HG03442 (cell line): ENCODE measurements at regions not wholly inside any gene's neighbourhood (a gene's known extent, or its start where the extent isn't known, plus 50 kb on each side); places are given as distances from the start of the nearest gene placed in this dataset.
"Not testable (repeated sequence)": the region's sequence is repeated elsewhere in the genome, so short reads cannot be mapped to it uniquely, and the experiment has no call there.

ENCODE experiments used
- ATAC-seq: cut with Tn5 transposase; IDR thresholded peaks from one replicate; pipeline ENCODE4 v1.9.1; 2021; ENCODE audit warnings: mild to moderate bottlenecking, moderate library complexity; ENCODE audit not compliant: unreplicated experiment

- no peak for ATAC-seq
Measured at GRCh38 chr9:31840702-31841101, 543.7 kb upstream of the ACO1 start.

GRCh38 chr9:31847963-31848362 lies 536.5 kb upstream of the ACO1 start:
- ATAC-seq: no peak

DNA sequence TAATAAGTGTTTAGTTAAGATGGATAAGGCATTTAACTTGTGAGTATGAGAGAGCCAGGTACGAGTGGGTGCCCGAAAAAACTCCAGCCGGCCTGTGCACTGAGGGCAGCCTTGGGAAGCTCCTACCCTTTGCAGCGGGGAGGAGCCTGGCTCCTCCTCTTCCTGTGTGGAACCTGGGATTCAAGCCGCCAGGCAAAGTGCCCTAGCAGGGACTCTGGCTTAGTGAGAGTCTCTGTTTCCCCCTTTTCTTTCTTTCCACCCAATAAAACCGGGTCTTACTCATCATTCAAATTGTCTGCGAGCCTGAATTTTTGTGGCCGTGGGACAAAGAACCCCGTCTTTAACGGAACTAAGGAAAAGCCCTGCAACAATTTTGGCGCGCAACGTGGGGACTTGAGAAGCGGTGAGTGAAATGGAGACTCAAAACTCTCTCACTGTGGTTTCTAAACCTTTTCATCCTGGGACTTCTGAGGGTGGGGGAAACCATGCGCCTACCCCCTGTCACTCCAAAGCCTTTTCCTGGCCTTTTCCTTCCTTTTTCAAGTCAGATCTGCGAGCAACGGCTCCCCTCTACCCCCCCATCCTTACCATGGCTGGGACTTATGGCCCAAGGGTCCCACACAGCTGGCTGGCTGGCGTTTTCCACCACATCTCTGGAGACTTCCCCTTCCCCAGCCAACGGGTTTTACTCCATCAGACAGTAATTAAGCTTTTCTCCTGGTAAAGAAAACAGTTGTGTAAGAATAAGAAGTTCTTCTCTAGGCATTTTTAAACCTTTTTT lies 535.7 kb upstream of the ACO1 start:
- no peak for ATAC-seq

DNA sequence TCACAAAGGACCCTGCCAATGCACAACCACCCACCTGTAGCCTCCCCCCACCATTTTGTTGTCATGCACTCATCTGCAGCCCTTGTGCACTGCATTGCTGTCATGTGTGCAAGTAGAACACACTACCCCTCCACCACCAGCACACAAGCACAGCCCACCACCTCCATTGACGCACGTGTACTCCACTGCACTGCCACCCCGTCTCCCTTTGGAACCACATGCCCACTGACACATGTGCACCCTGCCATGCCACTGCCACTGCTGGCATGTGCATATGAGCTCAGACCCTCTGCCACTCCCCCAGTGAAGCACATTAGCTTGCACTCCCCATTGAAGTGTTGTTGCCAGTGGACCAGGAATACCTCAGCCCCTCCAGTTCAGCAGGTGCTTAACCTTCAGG lies 530.3 kb upstream of the ACO1 start:
- ATAC-seq: no peak

DNA sequence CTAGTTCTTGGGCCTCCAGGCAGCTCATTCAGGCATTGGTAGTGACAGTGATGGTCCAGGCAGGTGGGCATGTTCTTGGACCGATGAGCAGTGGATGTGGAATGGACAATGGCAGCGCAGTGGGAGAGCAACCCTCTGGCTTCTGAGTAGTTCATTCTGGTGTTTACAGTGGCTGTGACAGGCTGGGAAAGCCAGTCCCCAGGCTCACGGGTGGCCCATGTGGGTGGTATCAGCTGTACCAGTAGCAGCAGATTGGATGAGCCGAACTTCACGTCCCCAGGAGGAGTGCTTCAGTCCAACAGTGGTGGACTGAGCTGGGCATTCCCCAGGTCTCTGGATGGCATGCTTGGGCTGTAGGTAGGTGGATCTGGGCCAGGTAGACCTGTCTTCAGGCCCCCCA lies 515.6 kb upstream of the ACO1 start:
- ATAC-seq: no peak

DNA sequence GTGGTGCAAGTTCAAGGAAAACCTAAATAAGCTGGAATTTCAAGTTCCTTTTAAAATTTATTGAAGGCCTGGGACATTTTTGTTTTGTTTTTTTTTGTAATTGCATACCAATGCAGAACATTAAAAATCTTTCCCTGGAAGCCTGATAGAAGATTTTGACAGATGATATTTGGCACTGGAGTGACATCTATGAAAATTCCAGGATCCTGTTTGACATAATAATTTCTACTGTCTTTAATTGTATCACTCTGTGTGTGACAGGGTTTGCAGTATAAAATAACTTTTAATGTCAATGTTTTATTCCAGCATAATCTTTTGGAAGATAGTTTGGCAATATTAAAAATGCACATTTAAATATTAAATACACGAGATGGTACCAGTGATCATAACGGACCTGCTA lies 514.2 kb upstream of the ACO1 start:
- ATAC-seq: no peak

- no peak for ATAC-seq
Measured at GRCh38 chr9:31873722-31874121, 510.7 kb upstream of the ACO1 start.

DNA sequence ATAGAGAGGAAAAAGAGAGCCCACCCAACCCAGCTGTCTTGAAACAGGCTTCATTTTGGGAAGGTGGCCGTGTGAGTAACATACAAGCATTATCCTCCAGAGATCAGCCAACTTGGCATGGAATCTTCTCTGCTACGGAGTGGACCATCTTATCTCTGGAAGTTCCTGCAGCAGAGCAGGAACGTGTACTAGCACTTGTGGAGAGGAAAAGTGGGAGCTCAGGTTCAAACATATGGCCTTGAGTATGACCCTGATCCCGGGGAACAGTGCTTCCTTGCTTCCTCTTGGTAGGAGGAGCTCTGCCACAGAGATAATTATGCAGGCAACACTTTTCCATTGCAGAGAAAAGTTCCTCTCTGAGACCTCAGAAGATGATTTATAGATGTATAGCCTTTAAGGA lies 490.4 kb upstream of the ACO1 start:
- no peak for ATAC-seq

- ATAC-seq: peak; percentile 87
Measured at GRCh38 chr9:31908158-31908890, 476.1 kb upstream of the ACO1 start.

DNA sequence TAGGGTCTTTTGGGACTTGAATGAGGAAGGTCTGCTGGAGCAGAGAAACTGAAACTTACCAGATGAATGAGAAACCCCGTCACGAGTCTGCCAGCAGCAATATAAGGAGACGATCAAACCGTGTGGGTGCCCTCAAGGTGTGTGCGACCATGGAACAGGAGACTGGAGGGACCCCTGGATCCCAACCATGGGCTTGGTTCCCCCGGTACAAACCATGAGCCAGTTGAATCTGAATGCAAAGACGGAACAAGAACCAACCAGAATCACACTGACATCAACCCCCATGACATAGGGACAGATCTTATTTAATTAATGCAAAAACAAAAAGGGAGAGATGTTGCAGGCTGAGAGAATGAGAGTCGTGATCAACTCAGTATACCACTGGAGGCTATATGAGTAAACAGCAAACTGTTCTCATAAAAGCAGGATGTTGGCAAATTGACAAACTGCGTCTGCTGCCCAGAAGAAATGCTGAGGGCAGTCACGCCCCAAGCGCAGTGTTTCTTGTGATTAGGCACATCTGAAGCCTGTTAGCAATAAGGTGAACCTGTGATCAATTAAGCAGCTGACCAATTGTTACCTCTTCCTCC lies 475.5 kb upstream of the ACO1 start:
- ATAC-seq: peak; percentile 34

DNA sequence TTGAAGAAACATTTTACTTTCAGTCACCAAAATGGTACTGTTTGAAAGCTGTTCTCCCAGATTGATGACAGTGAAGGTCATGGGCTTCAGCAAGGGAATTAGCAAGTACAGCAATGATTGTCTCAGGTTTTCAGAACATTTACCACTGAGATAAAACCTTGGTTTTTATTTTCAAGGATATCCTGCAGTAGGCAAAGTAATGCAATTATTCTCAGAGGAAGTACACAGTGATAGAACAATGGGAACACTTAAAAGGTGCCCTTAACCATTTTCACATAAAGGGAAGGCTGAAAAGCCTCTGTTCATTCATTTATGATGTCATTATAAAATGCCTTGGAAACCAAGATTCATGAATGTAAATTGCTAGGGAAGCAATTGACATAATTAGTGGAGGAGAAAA lies 471.8 kb upstream of the ACO1 start:
- no peak for ATAC-seq

GRCh38 chr9:31916591-31917241 lies 467.7 kb upstream of the ACO1 start:
- ATAC-seq: no peak

GRCh38 chr9:31937737-31938136 lies 446.7 kb upstream of the ACO1 start:
- not testable (repeated sequence) for ATAC-seq

GRCh38 chr9:31950756-31951155 lies 433.7 kb upstream of the ACO1 start:
- no peak for ATAC-seq

DNA sequence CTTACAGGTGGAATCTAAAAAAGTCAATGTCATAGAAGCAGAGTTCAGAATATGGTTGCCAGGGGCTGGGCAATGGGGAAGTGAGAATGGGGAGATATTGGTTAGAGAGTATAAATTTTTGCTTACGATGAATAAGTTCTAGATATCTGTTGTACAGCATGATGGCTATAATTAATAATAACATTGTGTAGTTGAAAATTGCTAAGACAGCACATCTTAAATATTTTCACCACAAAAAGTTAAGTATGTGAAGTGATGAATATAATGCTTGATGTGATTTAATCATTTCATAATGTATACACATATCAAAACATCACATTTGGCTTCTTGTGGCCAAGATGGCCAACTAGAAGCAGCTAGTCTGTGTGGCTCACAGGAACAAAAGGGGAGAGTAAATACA lies 425.9 kb upstream of the ACO1 start:
- ATAC-seq: no peak

- ATAC-seq: no peak
Measured at GRCh38 chr9:31969552-31969951, 414.9 kb upstream of the ACO1 start.

DNA sequence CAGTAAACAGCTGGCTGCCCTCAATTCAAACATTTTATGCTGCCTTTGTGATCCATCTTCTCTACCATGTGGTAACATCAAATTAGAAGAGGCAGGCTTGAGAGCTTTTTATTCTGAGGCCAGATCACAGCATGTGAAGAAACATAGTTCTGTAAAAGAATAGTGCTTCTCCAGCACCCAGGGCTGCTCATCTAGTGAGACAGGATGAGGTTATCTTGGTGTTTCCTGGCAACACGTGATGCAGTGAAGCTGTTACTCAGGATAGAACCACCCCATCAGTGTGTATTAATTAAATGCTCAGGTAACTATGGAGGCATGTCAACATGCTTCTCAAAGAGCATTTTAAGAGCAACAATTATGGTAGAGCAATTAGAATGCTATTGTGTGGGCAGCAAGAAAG lies 400.5 kb upstream of the ACO1 start:
- no peak for ATAC-seq

DNA sequence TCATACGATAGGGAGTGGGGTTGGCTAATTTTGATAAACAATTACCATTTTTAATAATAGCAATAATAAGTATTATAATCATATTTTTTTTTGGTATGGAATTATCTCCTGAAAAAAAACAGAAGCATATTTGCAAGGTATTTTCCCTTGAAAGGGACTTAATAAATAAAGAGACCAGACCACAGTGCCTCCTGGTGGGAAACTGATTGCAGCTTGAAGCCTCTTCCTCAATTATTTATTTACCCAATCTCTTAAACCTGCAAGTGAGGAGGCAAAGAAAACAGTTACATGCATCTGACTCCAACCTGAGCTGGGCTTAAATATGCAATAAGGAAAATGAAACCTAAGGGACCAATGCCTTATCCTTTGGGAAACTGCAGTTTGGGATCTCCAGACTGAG lies 388.1 kb upstream of the ACO1 start:
- no peak for ATAC-seq

DNA sequence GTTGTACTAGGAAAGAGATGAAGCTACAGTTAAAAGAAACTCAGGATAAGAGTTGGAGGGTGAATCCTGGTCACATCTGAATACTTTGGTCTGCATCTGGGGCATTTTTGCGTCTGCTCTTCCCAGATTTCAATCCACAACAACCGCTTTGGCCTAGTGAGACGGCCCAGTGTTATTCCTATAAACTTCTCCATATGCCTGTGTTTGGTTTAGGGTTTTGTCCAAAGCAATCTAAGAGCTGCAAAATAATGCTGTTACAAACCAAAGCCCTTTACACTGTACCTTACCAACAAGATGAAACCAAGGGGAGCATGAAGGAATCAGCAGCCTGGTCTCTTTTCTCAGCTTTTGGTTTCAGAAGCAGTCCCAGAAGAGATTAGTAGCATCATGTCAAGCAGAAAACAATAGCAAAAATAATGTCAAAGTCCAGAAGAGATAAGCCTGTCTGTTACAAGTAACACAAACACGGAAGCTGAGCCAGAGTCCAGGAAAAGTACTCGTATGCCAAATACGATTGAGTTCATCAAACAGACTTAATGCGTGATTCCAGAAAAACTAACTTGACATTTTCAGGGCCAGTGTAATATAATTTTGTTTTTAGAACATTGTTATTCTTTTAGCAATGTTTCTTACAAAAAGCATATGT lies 379.9 kb upstream of the ACO1 start:
- no peak for ATAC-seq

GRCh38 chr9:32010322-32010721 lies 374.1 kb upstream of the ACO1 start:
- no peak for ATAC-seq

DNA sequence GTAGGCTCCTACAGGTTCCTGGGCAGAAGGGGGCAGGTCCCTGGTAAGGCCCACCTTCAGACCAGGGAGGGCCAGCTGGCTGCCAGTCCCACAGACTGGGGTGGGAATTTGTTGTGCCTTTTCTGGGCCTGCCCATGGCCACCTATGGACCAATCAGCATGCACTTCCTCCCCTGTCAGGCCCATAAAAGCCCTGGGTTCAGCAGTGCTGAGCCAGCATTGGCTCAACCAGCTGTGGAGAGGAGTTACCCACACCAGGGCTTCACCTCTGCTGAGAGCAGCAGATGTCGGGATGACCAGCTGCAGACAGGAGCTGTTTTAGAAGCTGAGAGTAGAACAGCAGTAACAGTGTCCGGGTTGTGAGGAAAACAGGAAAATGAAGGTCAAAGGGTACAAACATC lies 373.4 kb upstream of the ACO1 start:
- no peak for ATAC-seq
